HEK293 (cell line): ENCODE measurements at regions not wholly inside any gene's neighbourhood (a gene's known extent, or its start where the extent isn't known, plus 50 kb on each side); places are given as distances from the start of the nearest gene placed in this dataset.
A peak's percentile ranks its signal among the peaks of the same experiment; 100 is the strongest.
"Not testable (repeated sequence)": the region's sequence is repeated elsewhere in the genome, so short reads cannot be mapped to it uniquely, and the experiment has no call there.

ENCODE experiments used
- CTCF ChIA-PET: fragments of 350-600 bp; formaldehyde crosslinking; extraction: SDS; loops from one replicate; lab custom pipeline; 2021; ENCODE audit warnings: antibody characterized with exemption; lab: Yijun Ruan, JAX
- POLR2A ChIA-PET: fragments of 300-600 bp; formaldehyde crosslinking; extraction: SDS; loops from one replicate; lab custom pipeline; 2020; ENCODE audit warnings: antibody characterized with exemption, inconsistent platforms; lab: Yijun Ruan, JAX
- H3K27ac ChIP-seq: fragments of 200-500 bp; sonication (Bioruptor generic); 2 replicates; pipeline ENCODE4 v1.5.1; 2014; ENCODE audit warnings: low read depth, low read length, control low read depth, inconsistent platforms; ENCODE audit errors: extremely low read depth
- H3K36me3 ChIP-seq, 2 experiments: fragments of 200-500 bp in 1 of 2; sonication (Bioruptor generic) in 1 of 2; 1 replicate in 1 of 2; 2 replicates in 1 of 2; pipeline ENCODE4 v1.5.1; 2014 to 2017; ENCODE audit warnings: inconsistent platforms in 2 of 2, low read length in 2 of 2; ENCODE audit not compliant: control insufficient read depth in 2 of 2, insufficient read depth in 1 of 2
- H3K4me1 ChIP-seq: fragments of 200-500 bp; sonication (Bioruptor generic); 2 replicates; pipeline ENCODE4 v1.5.1; 2014; ENCODE audit warnings: mild to moderate bottlenecking, low read length, inconsistent platforms; ENCODE audit not compliant: control insufficient read depth, insufficient read depth
- H3K4me3 ChIP-seq: 2 replicates; pipeline ENCODE4 v1.5.1; 2011; ENCODE audit warnings: low read depth, mild to moderate bottlenecking, control low read depth, low read length, moderate library complexity
- H3K9me3 ChIP-seq: fragments of 200-500 bp; sonication (Bioruptor generic); 2 replicates; pipeline ENCODE4 v1.5.1; 2014; ENCODE audit warnings: low read depth, low read length, inconsistent platforms; ENCODE audit not compliant: control insufficient read depth, insufficient read depth
- ATF2 ChIP-seq: fragments of 450-650 bp; formaldehyde crosslinking; IDR thresholded peaks from 2 replicates; pipeline ENCODE4 v1.5.1; 2016; ENCODE audit warnings: missing biosample characterization, missing genetic modification characterization, low read depth
- GFI1B ChIP-seq: fragments of 450-650 bp; formaldehyde crosslinking; IDR thresholded peaks from 2 replicates; pipeline ENCODE4 v1.5.1; 2016; ENCODE audit warnings: missing biosample characterization, missing genetic modification characterization
- OVOL3 ChIP-seq: fragments of 450-650 bp; formaldehyde crosslinking; IDR thresholded peaks from 2 replicates; pipeline ENCODE4 v1.5.1; 2016; ENCODE audit warnings: missing biosample characterization, missing genetic modification characterization
- TSHZ1 ChIP-seq: fragments of 450-650 bp; formaldehyde crosslinking; IDR thresholded peaks from 2 replicates; pipeline ENCODE4 v1.5.1; 2016; ENCODE audit warnings: missing biosample characterization, missing genetic modification characterization, borderline replicate concordance
- ZBTB7A ChIP-seq: fragments of 450-650 bp; formaldehyde crosslinking; IDR thresholded peaks from 2 replicates; pipeline ENCODE4 v1.5.1; 2016; ENCODE audit warnings: low read depth, missing biosample characterization, missing genetic modification characterization
- ZFP69B ChIP-seq: fragments of 450-650 bp; formaldehyde crosslinking; IDR thresholded peaks from 2 replicates; pipeline ENCODE4 v1.5.1; 2016; ENCODE audit warnings: missing biosample characterization, missing genetic modification characterization
- ZIC2 ChIP-seq: fragments of 450-650 bp; formaldehyde crosslinking; IDR thresholded peaks from 2 replicates; pipeline ENCODE4 v1.5.1; 2016; ENCODE audit warnings: missing biosample characterization, missing genetic modification characterization
- ZNF132 ChIP-seq: fragments of 450-650 bp; formaldehyde crosslinking; IDR thresholded peaks from 2 replicates; pipeline ENCODE4 v1.5.1; 2017; ENCODE audit warnings: missing biosample characterization, missing genetic modification characterization, borderline replicate concordance
- ZNF155 ChIP-seq: fragments of 450-650 bp; formaldehyde crosslinking; IDR thresholded peaks from 2 replicates; pipeline ENCODE4 v1.5.1; 2016; ENCODE audit warnings: missing biosample characterization, missing genetic modification characterization
- ZNF18 ChIP-seq: fragments of 450-650 bp; formaldehyde crosslinking; IDR thresholded peaks from 2 replicates; pipeline ENCODE4 v1.5.1; 2016; ENCODE audit warnings: missing biosample characterization, missing genetic modification characterization
- ZNF19 ChIP-seq: fragments of 450-650 bp; formaldehyde crosslinking; IDR thresholded peaks from 2 replicates; pipeline ENCODE4; 2016; ENCODE audit warnings: missing biosample characterization, missing genetic modification characterization, low read depth
- ZNF202 ChIP-seq: fragments of 450-650 bp; formaldehyde crosslinking; IDR thresholded peaks from 2 replicates; pipeline ENCODE4 v1.5.1; 2016; ENCODE audit warnings: missing biosample characterization, missing genetic modification characterization, borderline replicate concordance
- ZNF223 ChIP-seq: fragments of 450-650 bp; formaldehyde crosslinking; IDR thresholded peaks from 2 replicates; pipeline ENCODE4 v1.5.1; 2016; ENCODE audit warnings: missing biosample characterization, missing genetic modification characterization
- ZNF280D ChIP-seq: fragments of 450-650 bp; formaldehyde crosslinking; IDR thresholded peaks from 2 replicates; pipeline ENCODE4 v1.5.1; 2016; ENCODE audit warnings: missing biosample characterization, missing genetic modification characterization
- ZNF404 ChIP-seq: fragments of 450-650 bp; formaldehyde crosslinking; IDR thresholded peaks from 2 replicates; pipeline ENCODE4 v1.5.1; 2017; ENCODE audit warnings: missing biosample characterization, missing genetic modification characterization
- ZNF513 ChIP-seq: fragments of 450-650 bp; IDR thresholded peaks from 2 replicates; pipeline ENCODE4 v1.5.1; 2018; ENCODE audit warnings: missing biosample characterization, missing genetic modification characterization
- ZNF623 ChIP-seq: fragments of 450-650 bp; formaldehyde crosslinking; IDR thresholded peaks from 2 replicates; pipeline ENCODE4 v1.5.1; 2016; ENCODE audit warnings: missing biosample characterization, missing genetic modification characterization
- ZNF670 ChIP-seq: fragments of 450-650 bp; formaldehyde crosslinking; IDR thresholded peaks from 2 replicates; pipeline ENCODE4 v1.5.1; 2016; ENCODE audit warnings: missing biosample characterization, missing genetic modification characterization, low read depth
- ZSCAN5A ChIP-seq: fragments of 450-650 bp; formaldehyde crosslinking; IDR thresholded peaks from 2 replicates; pipeline ENCODE4 v1.5.1; 2016; ENCODE audit warnings: missing biosample characterization, missing genetic modification characterization

GRCh38 chr1:119266858-119267257 lies 101.7 kb upstream of the HAO2 start:
- H3K36me3 ChIP-seq, result no peaks in the 10 kb centered on the region
- POLR2A ChIA-PET, result no interaction called here
- no peaks in the 10 kb centered on the region for H3K9me3 ChIP-seq
- CTCF ChIA-PET, result interaction anchor here (0.6 to 2.4 kb wide), 2 partner anchors 8 to 1135 kb away, joined by 3 to 13 read pairs; no protein-coding TSS in a partner anchor
- no peak overlapping the region for H3K4me3 ChIP-seq
- no peaks in the 10 kb centered on the region for H3K4me1 ChIP-seq
- no peak overlapping the region for H3K27ac ChIP-seq
- TF ChIP-seq ATF2 (tag by site-specific recombination) (0 out of 2 replicates have a peak, but pooled peaks have one; percentile 38), ZNF19 (no peak)

GRCh38 chr1:119267288-119267687 lies 101.3 kb upstream of the HAO2 start:
- H3K27ac ChIP-seq, POLR2A ChIA-PET, H3K36me3 ChIP-seq, H3K4me3 ChIP-seq, H3K4me1 ChIP-seq, H3K9me3 ChIP-seq: not testable (repeated sequence)
- CTCF ChIA-PET, result interaction anchor here (2.4 kb wide), 1 partner anchor 8 kb away, joined by 13 read pairs; no protein-coding TSS in a partner anchor

- H3K4me3 ChIP-seq, result no peak overlapping the region
- no peak overlapping the region for H3K27ac ChIP-seq
- CTCF ChIA-PET, result no interaction called here
- no peaks in the 10 kb centered on the region for H3K9me3 ChIP-seq
- no peaks in the 10 kb centered on the region for H3K36me3 ChIP-seq
- POLR2A ChIA-PET, result no interaction called here
- no peaks in the 10 kb centered on the region for H3K4me1 ChIP-seq
- no peak for TF ChIP-seq ZNF623 (tag by site-specific recombination)
- TF ChIP-seq ZFP69B (tag by site-specific recombination), result no peak
- no peak for TF ChIP-seq ZNF155
- no peak for TF ChIP-seq ZNF202 (tag by site-specific recombination)
- TF ChIP-seq OVOL3, result no peak
- TF ChIP-seq ZBTB7A (tag by site-specific recombination), result no peak
- no peak for TF ChIP-seq ZNF513
- no peak for TF ChIP-seq ZSCAN5A (tag by site-specific recombination)
- TF ChIP-seq GFI1B (tag by site-specific recombination), result no peak
- TF ChIP-seq ZNF670 (tag by site-specific recombination), result no peak
- no peak for TF ChIP-seq ZNF223 (tag by site-specific recombination)
- TF ChIP-seq ZNF404 (tag by site-specific recombination), result no peak
- TF ChIP-seq ZIC2, result no peak
- no peak for TF ChIP-seq TSHZ1 (tag by site-specific recombination)
- TF ChIP-seq ZNF280D (tag by site-specific recombination), result no peak
- no peak for TF ChIP-seq ZNF18 (tag by site-specific recombination)
- no peak for TF ChIP-seq ZNF132 (tag by site-specific recombination)
These were observed 99.7 kb upstream of the HAO2 start for GRCh38 chr1:119268879-119269278.
